Lung microvascular endothelial cell (primary cell): ENCODE measurements at regions not wholly inside any gene's neighbourhood (a gene's known extent, or its start where the extent isn't known, plus 50 kb on each side); places are given as distances from the start of the nearest gene placed in this dataset.

Experiments used
- DNase-seq, 2 donors: peaks; one replicate each; pipeline versions ENCODE4 v3.0.0 to v3.0.0-alpha.2; 2010; ENCODE audit warnings: low read depth in 2 of 2

DNA sequence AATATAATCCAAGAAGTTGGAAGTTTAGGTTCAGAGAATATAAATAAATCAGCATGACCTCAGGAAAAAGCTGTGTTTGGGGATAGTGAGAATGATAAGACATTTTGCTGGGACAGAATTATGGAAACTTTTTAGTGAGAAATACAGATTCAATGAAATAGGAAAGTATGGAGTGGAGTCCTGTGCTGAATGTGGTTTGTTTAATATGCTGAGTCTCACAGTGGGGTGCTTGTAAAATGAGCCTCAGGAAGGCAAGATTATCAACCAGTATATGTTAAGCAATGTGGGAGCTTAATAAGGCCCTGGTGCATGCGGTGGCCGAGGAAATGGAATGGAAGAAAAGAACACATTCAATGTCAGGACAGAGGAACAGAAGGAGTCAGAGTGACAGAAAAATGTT is 1554.7 kb upstream of the TENM3 start:
- no peak for DNase-seq

DNA sequence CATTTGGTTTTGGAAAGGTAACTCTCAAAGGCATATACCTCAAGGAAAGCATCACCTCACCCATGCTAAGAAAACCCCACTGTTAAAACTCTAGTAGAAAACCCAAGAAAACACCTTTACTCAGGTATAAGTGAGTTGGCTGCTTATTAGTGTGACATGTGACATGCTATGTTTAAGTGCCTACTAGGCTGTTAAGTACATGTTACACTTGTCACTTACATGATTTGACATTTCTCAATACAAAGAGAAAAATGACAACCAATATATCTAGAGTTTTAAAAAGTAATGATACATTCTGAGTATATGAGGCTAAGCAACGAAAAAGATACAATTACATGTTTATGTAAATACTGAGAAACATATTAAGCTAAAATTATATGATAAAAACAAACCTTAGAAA is 1548.3 kb upstream of the TENM3 start:
- no peak for DNase-seq

DNA sequence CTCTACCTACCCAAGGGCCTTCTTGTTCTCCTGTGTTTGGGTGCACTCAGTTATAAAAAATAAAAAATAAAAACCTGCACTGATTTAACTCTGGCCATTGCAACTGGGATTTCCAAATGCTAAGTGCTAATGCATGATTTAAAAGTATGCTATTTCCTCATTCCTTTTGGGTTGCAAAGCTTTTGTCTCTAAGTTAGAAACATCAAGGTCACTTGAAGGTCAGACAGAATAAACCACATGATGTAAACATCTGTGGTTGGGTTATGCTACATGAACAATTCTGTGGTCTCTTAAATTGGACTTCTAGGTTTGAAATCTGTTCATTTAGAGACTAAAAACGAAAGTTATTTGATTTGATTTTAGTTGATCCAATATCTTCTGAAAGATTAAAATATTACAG is 1547.4 kb upstream of the TENM3 start:
- peak in 1 of 2 donors; percentile 67 for DNase-seq

DNA sequence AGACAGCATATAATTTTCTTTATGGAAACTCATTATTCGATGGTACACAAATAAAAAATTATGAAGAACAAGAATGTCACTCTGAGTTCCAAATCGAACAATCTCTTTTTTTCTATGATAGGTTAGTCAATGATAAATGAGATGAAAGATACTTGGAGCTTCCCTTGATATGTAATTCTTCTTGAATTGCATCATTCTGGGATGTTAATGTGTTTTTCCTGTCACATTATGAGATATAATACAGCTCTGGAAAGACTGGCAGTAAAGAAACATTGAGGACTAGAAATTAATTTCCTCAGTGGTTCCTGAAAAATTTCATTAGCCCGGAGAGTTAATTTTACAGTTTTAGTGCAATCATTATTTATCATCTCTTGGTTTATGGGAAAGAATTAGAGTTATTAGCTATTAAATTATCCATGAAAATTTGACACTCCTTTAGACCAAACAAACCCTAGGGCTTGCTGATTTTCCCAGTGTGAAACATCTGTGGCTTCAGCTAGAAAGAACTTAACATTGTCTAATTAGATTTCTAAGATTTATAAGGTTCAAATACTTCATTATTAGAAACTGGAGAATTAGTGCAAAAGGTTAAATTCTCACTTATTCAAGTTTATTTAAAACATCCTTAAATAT is 1546.6 kb upstream of the TENM3 start:
- DNase-seq: no peak

DNA sequence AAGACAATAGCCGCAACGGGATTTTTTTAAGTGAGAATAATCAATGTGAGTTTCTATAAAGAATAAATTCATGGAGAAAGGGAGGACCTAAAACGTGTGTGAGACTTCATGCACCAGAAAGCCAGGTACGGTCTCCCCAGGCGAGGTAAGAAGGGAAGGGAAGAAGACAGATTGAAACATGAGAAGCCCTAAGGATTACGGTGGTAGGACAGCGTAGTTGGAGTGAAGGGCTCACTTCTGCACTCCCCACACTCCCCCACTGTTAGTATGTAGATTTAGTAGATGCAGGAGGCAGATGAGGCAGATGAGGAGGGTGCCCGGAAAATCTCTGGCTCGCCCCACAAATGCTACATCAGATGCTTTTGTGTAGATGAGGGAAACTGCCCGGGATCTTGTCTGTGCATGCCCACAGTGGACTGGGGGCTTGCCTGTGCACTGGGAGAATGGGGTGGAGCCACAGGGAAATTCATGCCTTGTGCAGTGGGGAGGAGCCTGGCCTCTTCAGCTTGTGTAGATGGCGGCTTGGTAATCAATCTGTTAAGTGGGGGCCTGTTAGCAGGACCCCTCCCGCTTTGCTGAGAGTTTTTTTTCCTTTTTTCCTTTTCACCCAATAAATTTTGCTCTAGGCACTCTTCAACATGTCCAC is 1544.5 kb upstream of the TENM3 start:
- no peak for DNase-seq

DNA sequence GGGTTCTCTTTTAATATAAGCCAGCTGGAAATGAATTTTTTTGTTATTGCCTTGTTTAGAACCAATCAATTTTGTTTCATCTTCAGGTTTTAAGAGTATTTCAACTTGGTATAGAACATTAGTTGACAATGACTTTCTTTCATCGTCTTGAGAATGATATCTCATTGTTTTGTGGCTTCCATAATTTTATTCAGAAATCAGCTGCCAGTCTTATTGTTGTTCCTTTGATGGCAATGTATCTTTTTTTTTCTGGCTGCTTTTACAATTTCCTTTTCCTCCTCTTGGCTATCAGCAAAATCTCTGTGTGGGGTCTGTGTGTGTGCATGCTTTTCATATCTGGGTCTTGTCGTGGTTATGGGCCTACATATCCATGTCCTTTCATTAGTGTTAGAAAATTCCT is 1536.4 kb upstream of the TENM3 start:
- no peak for DNase-seq

DNA sequence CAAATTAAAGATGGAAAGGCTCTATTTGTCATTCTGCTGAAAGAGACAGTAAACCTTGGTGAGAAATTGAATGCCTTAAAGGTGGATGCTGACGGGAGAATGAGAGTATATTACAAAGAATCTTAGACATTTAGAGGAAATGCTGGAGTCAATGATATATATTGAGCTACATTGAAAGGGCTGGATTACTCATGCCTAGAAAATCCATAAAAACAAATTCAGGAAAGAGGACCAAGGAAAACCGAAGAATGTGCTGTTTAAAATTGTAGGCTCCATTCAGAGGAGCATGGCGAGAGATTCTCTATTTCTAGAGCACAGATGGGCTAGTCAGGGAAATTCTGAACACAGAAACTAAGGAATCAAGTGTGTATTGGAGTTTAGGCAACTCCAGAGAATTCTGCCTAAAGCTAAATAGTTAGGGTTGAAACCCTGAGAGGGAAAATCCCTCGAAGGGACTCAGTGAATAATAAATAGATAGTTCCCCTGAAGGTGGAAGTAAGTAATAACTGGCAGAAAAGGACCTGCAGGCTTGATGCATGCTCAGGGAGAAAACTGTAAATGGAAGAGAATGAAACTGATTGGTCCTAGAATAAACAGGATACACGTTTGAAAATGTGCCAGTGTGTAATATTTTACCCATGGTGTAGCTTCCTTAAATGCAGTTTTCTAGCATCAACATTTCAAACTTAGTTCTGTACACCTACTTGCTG is 1532.4 kb upstream of the TENM3 start:
- peak in 1 of 2 donors; percentile 22 for DNase-seq

DNA sequence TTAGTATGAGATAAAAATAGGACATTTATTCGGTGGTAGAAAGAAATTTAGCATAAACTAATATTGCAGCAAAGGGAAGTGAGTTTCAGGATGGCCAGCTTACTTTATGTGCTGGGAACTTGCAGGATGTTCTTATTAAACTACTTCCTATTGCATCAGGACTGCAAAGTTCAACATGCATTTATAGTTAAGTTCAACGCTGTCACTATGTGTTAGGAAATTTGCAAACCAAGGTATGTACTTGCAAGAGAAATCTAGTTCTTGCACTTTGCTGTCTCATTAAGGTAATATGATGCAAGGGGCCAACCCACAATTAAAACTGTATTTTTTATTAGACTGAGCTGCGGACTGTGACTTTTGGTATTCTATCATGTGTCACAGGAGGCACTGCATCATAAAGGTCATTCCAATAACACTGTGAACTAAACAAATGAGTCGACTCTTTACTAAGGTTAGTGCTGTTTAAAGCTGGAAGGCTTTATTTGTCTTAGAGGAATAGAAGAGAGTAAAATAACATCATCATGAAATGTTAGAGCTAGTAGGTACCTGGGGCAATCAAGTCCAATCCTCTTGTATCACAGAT is 1525.7 kb upstream of the TENM3 start:
- no peak for DNase-seq

DNA sequence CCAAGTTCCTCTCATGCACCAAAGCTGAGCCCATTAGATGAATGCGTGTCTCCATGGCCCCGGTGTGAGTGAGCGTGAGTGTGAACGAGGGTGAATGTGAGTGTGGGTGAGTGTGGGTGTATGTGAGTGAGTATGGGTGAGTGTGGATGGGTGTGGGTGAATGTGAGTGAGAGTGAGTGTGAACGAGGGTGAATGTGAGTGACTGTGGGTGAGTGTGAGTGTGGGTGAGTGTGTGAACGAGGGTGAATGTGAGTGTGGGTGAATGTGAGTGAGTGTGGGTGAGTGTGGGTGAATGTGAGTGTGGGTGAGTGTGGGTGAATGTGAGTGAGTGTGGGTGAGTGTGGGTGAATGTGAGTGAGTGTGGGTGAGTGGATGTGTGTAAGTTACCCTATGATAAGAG is 1521.8 kb upstream of the TENM3 start:
- no peak for DNase-seq

DNA sequence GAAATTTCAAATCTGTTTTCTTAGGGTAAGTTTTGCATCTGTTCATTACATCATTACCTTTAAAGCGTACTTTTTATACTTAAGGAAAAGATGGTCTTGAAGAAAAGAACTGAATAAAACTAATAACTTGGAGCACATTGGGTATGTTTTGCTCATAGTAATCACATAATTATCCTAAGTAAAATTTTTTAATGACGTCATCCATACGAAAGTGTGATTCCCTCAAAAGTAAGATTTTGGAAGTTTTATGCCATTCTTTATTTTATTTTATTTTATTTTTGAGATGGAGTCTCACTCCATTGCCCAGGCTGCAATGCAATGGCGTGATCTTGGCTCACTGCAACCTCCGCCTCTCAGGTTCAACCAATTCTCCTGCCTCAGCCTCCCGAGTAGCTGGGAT is 1516.6 kb upstream of the TENM3 start:
- DNase-seq: no peak

DNA sequence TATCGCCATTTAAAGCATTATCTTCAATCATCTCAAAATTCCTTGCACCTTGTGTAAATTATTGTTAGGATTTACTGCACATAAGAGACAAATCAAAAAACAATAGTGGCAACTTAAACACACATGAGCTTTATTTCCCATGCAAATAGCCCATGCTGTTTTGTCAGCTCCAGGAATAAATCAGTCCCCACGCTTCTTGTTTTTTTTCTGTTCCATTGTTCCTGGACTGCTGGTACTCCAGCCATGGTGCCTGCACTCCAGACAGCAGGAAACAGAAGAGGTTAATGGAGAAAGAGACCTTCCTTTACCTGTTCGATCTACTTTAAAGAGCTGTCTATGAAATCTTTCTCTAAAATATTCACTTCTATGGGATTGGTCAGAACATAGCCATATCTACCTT is 1515.7 kb upstream of the TENM3 start:
- no peak for DNase-seq

DNA sequence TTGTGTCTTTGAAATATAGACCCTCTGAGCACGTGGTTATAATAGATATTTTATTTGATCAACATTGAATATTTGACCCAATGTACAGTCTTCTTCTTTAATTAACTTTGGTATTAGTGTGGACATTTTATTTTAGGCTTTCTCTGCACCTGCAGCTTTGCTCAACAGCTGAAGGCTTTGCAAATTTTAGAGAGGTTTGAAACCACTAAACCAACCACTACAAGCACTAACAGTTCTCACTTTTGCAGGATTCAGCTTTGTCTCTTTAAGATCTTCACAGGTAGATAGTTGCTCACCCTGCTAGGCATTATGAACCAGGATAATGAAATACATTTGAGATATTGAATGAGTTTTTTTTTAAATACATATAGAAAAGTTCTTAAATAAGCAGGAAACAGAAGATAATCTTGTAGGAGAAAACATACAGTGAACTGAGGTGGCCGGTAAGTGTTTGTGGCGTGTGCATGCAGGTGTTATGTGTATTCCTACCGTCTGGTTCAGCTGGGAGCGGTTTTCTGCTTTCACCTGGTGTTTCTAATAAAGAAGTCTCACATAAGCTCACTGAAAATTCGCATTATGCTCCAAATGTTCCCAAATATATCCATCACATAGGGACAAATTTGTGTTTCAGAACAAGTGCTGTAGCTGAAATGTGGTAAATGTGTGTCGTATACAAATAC is 1508.3 kb upstream of the TENM3 start:
- no peak for DNase-seq

DNA sequence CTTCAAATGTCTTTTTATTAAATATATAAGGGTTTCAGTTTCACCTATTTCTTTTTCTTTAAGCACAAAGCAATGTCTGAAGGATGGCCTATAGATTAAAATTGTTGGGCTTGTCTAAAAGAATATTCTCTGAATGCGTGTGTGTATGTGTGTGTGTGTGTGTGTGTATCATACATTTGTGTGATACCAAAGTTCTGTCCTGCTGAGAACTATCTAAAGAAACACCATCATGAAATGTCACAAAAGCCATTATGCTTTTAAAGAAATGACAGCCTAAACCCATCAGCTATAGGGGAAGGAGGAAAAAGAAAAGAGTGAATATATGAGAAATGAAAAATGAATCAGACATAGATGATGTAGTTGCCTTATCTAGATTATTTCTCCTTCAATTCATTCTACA is 1501.5 kb upstream of the TENM3 start:
- no peak for DNase-seq

DNA sequence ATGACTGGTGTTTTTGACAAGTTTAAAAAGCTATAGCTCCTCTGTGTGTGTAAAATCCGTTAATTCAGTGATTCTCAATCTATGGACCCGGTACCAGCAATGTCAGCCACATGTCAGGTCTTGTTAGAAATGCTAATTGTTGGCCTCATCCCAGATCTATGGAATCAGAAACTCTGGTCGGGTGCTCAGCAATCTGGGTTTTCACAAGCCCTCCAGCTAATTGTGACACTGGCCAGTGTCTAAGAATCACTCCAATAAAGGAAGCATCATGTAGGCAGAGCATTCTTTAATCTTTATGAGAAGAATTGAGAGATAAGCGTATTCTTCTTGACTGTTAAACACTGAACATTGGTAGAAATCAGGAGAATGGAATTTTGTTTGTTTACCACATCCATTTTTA is 1498.2 kb upstream of the TENM3 start:
- DNase-seq: no peak

DNA sequence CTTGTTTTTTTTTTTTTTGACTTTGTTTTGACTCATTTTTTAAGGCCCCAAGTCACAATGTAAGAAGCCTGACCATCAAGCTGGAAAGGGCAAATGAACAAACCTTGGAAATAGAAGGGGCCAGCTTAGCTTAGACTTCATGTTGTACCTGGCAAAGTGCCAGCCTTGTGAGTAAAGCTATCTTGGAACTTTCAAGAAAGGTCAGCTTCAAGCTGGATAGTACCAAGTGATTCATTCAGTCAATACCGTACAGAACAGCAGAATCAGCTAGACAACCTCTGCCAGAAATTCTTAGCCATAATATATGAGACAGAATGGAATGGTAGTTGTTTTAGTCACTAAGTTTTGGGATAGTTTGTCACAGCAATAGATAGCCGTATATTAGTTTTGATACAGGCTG is 1492.2 kb upstream of the TENM3 start:
- peak in 1 of 2 donors; percentile 31 for DNase-seq

DNA sequence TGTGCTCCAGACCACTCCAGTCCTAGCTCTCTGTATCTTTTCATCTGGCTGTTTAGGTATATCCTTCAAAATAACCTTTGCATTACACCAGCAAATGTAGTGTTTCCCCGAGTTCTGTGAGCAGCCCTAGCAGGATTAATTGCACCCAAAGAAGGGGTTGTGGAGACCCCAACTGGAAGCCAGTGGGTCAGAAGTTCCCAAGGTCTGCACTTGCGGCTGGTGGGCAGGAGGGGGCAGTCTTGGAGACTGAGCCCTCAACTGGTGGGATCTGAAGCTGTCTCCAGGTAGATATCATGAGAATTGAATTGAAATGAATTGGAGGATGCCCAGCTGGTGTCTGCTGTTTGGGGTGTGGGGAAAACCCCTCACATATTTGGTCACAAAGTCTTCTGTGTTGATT is 1485.3 kb upstream of the TENM3 start:
- DNase-seq: no peak

DNA sequence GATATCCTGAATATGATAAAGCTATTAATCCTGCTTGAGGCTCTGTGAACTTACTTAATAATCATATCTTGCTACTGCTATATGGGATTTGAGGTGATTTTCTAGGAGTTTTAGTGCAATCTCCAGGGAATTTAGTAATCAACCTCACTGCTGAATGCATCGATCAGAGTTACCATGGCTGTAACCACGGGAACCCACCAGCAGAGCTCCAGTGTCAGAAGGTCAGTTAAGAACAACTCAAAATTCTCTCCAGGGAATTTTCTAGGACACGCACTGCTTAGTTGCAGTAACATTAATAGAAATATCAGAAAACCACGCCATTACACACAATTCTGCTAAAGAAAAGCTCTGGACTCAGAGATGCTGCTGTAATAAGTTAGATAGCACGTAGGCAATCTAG is 1477.2 kb upstream of the TENM3 start:
- DNase-seq: no peak

DNA sequence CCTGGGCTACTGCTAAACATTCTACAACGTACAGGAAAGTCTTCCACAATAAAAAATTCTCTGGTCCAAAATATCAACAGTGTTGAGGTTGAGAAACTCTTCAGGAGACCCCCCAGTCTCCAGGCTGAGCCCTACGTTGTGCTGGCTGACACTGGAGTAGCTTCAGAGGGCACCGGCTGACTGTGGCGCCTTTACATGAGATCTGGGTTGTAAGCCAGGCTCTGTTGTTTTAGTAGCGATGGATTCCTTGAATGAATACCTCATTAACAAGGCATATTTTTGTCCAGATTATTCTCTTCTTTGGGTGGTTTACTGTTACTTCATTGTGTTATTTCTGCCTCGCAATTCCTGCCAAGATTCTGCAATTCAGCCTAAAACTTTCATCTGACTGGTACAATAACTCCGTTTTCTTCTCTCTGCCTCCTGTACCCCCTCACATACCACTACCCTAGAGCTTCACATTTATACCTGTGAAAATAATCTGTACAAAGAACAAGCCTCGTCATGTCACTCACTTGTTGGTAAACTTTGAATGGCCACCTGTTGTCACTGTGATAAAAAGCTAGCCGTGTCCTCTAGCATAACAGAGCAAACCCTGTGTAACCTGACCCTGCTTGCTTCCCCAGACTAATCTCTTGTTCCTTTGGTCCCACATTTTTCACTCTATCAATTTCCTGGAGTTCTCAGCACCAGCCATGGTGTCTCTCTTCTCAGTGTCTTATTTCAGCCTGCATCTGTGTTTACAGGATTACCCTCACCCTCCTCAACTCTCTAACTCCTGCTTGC is 1476.1 kb upstream of the TENM3 start:
- no peak for DNase-seq

DNA sequence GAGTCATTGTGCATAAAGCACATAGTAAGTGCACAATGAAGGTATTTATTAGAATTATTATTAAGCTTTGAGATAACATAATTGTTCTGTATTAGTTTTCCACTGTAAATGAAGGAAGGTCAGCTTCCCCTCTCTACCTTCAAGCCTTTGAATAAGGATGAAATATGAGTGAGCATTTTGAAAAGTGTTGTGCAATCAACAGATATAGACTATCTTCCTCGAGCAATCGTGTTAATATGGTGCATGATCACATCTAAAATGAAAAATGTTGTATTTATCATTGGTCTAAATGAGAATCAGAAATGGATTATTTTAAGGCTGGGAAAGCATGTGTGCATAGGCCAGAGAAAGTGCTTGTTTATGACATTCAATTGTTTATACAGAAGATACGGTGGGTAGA is 1474.6 kb upstream of the TENM3 start:
- no peak for DNase-seq

DNA sequence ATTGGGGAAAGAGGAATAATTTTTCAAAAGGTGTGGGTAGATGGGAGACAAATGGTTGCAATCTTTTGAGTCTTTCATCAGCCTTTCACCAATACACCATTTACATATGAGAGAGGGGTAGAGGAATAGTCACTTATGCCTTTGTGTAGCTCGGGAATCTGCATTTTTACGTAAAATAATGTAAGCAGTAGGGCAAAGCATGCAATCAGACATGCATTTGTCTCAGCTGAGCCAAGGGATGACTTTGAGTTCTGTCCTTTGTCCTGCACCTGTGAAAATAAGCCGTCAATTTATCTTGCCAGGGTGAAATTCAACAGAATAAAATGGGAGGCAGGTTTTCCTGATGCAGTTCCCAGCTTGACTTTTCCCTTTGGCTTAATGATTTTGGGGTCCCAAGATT is 1473.4 kb upstream of the TENM3 start:
- DNase-seq: no peak

DNA sequence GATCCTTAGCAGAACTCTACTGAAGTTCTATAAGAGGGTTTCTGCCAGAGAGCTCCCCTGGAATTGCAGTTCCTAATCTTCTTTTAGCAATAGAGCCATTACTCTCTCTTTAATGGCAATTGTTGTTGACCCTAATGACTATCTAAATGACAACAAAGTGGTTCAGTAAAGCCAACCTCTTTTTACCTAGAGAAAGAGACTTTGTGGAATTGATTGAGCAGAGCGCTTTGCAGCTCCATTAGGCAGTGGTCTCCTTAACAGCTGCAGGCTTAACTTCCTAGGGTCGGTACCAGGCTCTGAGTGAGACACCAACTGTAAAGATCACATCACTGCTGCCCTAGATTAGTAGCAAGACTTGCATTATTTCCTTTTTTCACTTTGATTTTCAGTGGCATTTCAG is 1472.9 kb upstream of the TENM3 start:
- no peak for DNase-seq
